MCF 10A (cell line): ENCODE measurements at regions not wholly inside any gene's neighbourhood (a gene's known extent, or its start where the extent isn't known, plus 50 kb on each side); places are given as distances from the start of the nearest gene placed in this dataset.

Experiments used
- BruUV-seq: library from RNA; stranded (reverse); fragments of 400-500 nt; replicated peaks from 2 replicates; lab custom pipeline; 2021; lab: Mats Ljungman, UMichigan
- CTCF ChIA-PET: fragments of 300-600 bp; sonication (Branson Sonifier 250); formaldehyde crosslinking; extraction: SDS; loops from one replicate; lab custom pipeline; 2021; ENCODE audit warnings: antibody characterized with exemption, inconsistent platforms; lab: Yijun Ruan, JAX
- POLR2A ChIA-PET: fragments of 300-600, 350-650 bp; sonication (Branson Sonifier 250); formaldehyde crosslinking; extraction: SDS; loops from one replicate; lab custom pipeline; 2020; ENCODE audit warnings: antibody characterized with exemption, inconsistent platforms; lab: Yijun Ruan, JAX
- DNase-seq: peaks from one replicate; pipeline ENCODE4 v3.0.0-alpha.2; 2018; ENCODE audit not compliant: unreplicated experiment
- H3K27ac Mint-ChIP-seq: one replicate; pipeline ENCODE4 v1.8.0; 2022; ENCODE audit warnings: mild to moderate bottlenecking, low read depth, mixed read lengths; ENCODE audit not compliant: unreplicated experiment
- H3K27me3 Mint-ChIP-seq: one replicate; pipeline ENCODE4 v1.8.0; 2022; ENCODE audit warnings: mixed read lengths; ENCODE audit not compliant: insufficient read depth, unreplicated experiment
- H3K36me3 Mint-ChIP-seq: one replicate; pipeline ENCODE4 v1.8.0; 2022; ENCODE audit warnings: mild to moderate bottlenecking, moderate library complexity, mixed read lengths; ENCODE audit not compliant: insufficient read depth, unreplicated experiment
- H3K4me1 Mint-ChIP-seq: one replicate; pipeline ENCODE4 v1.8.0; 2022; ENCODE audit warnings: mixed read lengths; ENCODE audit not compliant: insufficient read depth, unreplicated experiment
- H3K4me3 Mint-ChIP-seq: one replicate; pipeline ENCODE4 v1.8.0; 2022; ENCODE audit warnings: mild to moderate bottlenecking, moderate library complexity, mixed read lengths; ENCODE audit not compliant: unreplicated experiment
- H3K9me3 Mint-ChIP-seq: one replicate; pipeline ENCODE4 v1.8.0; 2022; ENCODE audit warnings: mixed read lengths; ENCODE audit not compliant: unreplicated experiment
- intact Hi-C: fragments of 100-400 bp; cut with micrococcal nuclease; formaldehyde crosslinking; loops from 2 replicates; pipeline ENCODE4 v1.14.1; 2022
- TF ChIP-seq, protein P1 (sequence below): fragments of 200-600 bp; IDR thresholded peaks from one replicate; pipeline ENCODE4 v1.8.0; 2022; ENCODE audit warnings: antibody characterized with exemption, mild to moderate bottlenecking; ENCODE audit not compliant: unreplicated experiment

- CTCF ChIA-PET = interaction anchor here (0.6 to 0.7 kb wide), 2 partner anchors 60 to 1082 kb away, joined by 3 read pairs; no protein-coding TSS in a partner anchor
- intact Hi-C loops = no loop called here
Observed at GRCh38 chr1:30328401-30329262, 394.8 kb downstream of the MATN1 start.

GRCh38 chr1:30328100-30328370, 395.4 kb downstream of the MATN1 start:
- no TSS peak for BruUV-seq
- POLR2A ChIA-PET = no interaction called here
- no peak for DNase-seq
- CTCF ChIA-PET = interaction anchor here (0.6 to 0.7 kb wide), 2 partner anchors 59 to 1082 kb away, joined by 3 read pairs; no protein-coding TSS in a partner anchor
- H3K4me3 Mint-ChIP-seq = no peak overlapping the region
- H3K36me3 Mint-ChIP-seq = no peaks in the 10 kb centered on the region
- intact Hi-C loops = no loop called here
- TF ChIP-seq, protein P1, sequence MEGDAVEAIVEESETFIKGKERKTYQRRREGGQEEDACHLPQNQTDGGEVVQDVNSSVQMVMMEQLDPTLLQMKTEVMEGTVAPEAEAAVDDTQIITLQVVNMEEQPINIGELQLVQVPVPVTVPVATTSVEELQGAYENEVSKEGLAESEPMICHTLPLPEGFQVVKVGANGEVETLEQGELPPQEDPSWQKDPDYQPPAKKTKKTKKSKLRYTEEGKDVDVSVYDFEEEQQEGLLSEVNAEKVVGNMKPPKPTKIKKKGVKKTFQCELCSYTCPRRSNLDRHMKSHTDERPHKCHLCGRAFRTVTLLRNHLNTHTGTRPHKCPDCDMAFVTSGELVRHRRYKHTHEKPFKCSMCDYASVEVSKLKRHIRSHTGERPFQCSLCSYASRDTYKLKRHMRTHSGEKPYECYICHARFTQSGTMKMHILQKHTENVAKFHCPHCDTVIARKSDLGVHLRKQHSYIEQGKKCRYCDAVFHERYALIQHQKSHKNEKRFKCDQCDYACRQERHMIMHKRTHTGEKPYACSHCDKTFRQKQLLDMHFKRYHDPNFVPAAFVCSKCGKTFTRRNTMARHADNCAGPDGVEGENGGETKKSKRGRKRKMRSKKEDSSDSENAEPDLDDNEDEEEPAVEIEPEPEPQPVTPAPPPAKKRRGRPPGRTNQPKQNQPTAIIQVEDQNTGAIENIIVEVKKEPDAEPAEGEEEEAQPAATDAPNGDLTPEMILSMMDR = no peak
- peaks cover 14% of the 10 kb centered on the region for H3K27me3 Mint-ChIP-seq
- no peak overlapping the region for H3K27ac Mint-ChIP-seq
- no peaks in the 10 kb centered on the region for H3K4me1 Mint-ChIP-seq
- no peaks in the 10 kb centered on the region for H3K9me3 Mint-ChIP-seq

More at GRCh38 chr1:30328401-30329262, 394.8 kb downstream of the MATN1 start:
- Mint-ChIP-seq H3K36me3 (no peaks in the 10 kb centered on the region), H3K4me1 (no peaks in the 10 kb centered on the region), H3K9me3 (no peaks in the 10 kb centered on the region), H3K27me3 (peaks cover 14% of the 10 kb centered on the region), H3K4me3 (no peak overlapping the region), H3K27ac (no peak overlapping the region)
- no TSS peak for BruUV-seq
- POLR2A ChIA-PET = no interaction called here
- TF ChIP-seq, protein P1 = no peak
- DNase-seq = no peak

DNA sequence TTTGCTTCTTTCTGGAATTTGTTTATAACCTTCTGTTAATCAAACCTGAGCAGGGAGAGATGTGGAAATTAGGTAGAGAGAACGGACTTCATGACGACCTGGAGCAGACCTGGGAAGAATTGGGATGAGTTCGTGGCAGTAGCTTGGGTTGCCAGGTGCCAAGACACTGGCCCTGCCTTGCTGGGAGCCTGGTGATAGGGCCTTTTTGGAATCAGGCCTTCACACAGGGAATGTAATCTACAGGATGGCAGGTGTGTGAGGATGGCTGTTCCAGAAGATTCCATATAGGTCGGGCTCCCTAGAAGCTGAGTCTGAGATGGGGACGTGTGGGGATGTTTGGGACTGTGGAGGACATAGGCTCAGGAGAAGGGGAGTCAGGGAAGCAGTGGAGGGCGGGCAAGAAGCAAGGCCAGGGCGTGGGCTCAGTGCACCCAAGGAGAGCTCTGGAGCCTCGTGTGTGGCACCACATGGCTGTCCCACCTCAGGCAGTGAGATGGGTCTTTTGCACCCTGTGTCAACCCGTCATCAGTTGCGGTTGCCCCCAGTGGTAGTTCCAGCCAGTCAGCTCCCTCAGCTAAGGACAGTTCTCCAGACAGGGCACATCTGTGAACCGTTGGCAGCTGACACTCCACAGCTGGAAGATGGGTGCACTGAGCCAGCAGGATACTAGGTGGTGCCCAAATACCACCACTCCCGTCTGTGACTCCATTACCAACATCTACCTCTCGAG, 395.9 kb downstream of the MATN1 start:
- Mint-ChIP-seq H3K9me3 (no peaks in the 10 kb centered on the region), H3K4me1 (no peaks in the 10 kb centered on the region), H3K27ac (no peak overlapping the region), H3K27me3 (peaks cover 19% of the 10 kb centered on the region), H3K4me3 (no peak overlapping the region), H3K36me3 (no peaks in the 10 kb centered on the region)
- POLR2A ChIA-PET = no interaction called here
- CTCF ChIA-PET = interaction anchor here (0.7 kb wide), 1 partner anchor 59 kb away, joined by 3 read pairs; no protein-coding TSS in a partner anchor
- BruUV-seq = no TSS peak
- DNase-seq = no peak
- intact Hi-C loops = no loop called here
- TF ChIP-seq, protein P1 = no peak

GRCh38 chr1:30325999-30326398, 397.4 kb downstream of the MATN1 start:
- DNase-seq = no peak
- intact Hi-C loops = no loop called here
- Mint-ChIP-seq H3K4me1 (no peaks in the 10 kb centered on the region), H3K4me3 (no peak overlapping the region), H3K9me3 (no peaks in the 10 kb centered on the region), H3K27ac (no peak overlapping the region), H3K36me3 (no peaks in the 10 kb centered on the region), H3K27me3 (peaks cover 30% of the 10 kb centered on the region)
- ChIA-PET POLR2A (no interaction called here), CTCF (no interaction called here)
- TF ChIP-seq, protein P1 = no peak
- no TSS peak for BruUV-seq
